HCT116 (cell line): ENCODE measurements at regions not wholly inside any gene's neighbourhood (a gene's known extent, or its start where the extent isn't known, plus 50 kb on each side); places are given as distances from the start of the nearest gene placed in this dataset.

ENCODE experiments used
- ATAC-seq: fragments of 200-7000 bp; cut with Tn5 transposase; 2 replicates; pipeline ENCODE4 v1.9.1; 2020; ENCODE audit warnings: mild to moderate bottlenecking, moderate library complexity
- BruUV-seq: library from RNA; stranded (reverse); fragments of 400-500 nt; replicated peaks from 2 replicates; lab custom pipeline; 2021; lab: Mats Ljungman, UMichigan
- CTCF ChIA-PET: fragments of 300-600 bp; sonication (Branson Sonifier 250); formaldehyde crosslinking; loops from one replicate; lab custom pipeline; 2021; ENCODE audit warnings: antibody characterized with exemption; lab: Charles Lee
- POLR2A ChIA-PET: fragments of 300-600, 350-600 bp; sonication (Branson Sonifier 250); formaldehyde crosslinking; loops from one replicate; lab custom pipeline; 2021; ENCODE audit warnings: antibody characterized with exemption; lab: Charles Lee
- RAD21 ChIA-PET, 2 experiments: fragments of 300-600 bp; sonication (Branson Sonifier 250); formaldehyde crosslinking; loops; one replicate each; lab custom pipeline; 2023; ENCODE audit warnings: low total read pairs in 2 of 2; ENCODE audit not compliant: uncharacterized antibody in 2 of 2, unreplicated experiment in 2 of 2, low non-redundant PET in 1 of 2; lab: Charles Lee
- DNase-seq: peaks from one replicate; pipeline ENCODE4 v3.0.0-alpha.2; 2010; ENCODE audit warnings: low read depth, low spot score
- H2AFZ ChIP-seq: fragments of 200-600 bp; shearing (Covaris generic), sonication (generic); 2 replicates; pipeline ENCODE4 v1.6.1; 2017; ENCODE audit warnings: low read depth, mixed run types, mixed read lengths, antibody characterized with exemption, low read length; ENCODE audit not compliant: poor library complexity, severe bottlenecking
- H3K27ac ChIP-seq: 2 replicates; pipeline ENCODE4 v1.5.1; 2012; ENCODE audit warnings: low read depth, low read length
- H3K27me3 ChIP-seq: fragments of 200-600 bp; sonication (generic); 2 replicates; pipeline ENCODE4 v1.6.1; 2016; ENCODE audit warnings: mixed run types, low read length, mixed read lengths; ENCODE audit not compliant: insufficient read depth
- H3K36me3 ChIP-seq, 2 experiments: fragments of 200-500 bp in 1 of 2; fragments of 200-600 bp in 1 of 2; sonication (Bioruptor generic) in 1 of 2; sonication (generic) in 1 of 2; 2 replicates each; pipeline versions ENCODE4 v1.5.1 to v1.6.1; 2014 to 2016; ENCODE audit warnings: low read length in 2 of 2, inconsistent platforms in 1 of 2, mixed read lengths in 1 of 2, mixed run types in 1 of 2; ENCODE audit not compliant: insufficient read depth in 2 of 2, control insufficient read depth in 1 of 2
- H3K4me1 ChIP-seq, 2 experiments: fragments of 200-600 bp in 1 of 2; sonication (generic) in 1 of 2; 2 replicates each; pipeline versions ENCODE4 v1.5.1 to v1.6.1; 2012 to 2017; ENCODE audit warnings: low read length in 2 of 2, inconsistent platforms in 1 of 2, mild to moderate bottlenecking in 1 of 2, mixed read lengths in 1 of 2, mixed run types in 1 of 2, moderate library complexity in 1 of 2; ENCODE audit not compliant: insufficient read depth in 2 of 2, control insufficient read depth in 1 of 2
- H3K4me2 ChIP-seq: fragments of 200-600 bp; sonication (generic); 2 replicates; pipeline ENCODE4 v1.6.1; 2017; ENCODE audit warnings: mixed run types, low read length, mixed read lengths
- H3K4me3 ChIP-seq, 2 experiments: fragments of 200-600 bp in 1 of 2; sonication (generic) in 1 of 2; replicated peaks in 1 of 2; 2 replicates each; pipeline ENCODE4 v1.5.1; 2011 to 2016; ENCODE audit warnings: low read length in 2 of 2, control low read depth in 1 of 2, low read depth in 1 of 2, mild to moderate bottlenecking in 1 of 2, mixed read lengths in 1 of 2, mixed run types in 1 of 2
- H3K79me2 ChIP-seq: fragments of 200-600 bp; sonication (generic); 2 replicates; pipeline ENCODE4 v1.6.1; 2017; ENCODE audit warnings: mild to moderate bottlenecking, mixed run types, low read length, moderate library complexity, mixed read lengths; ENCODE audit not compliant: insufficient read depth
- H3K9ac ChIP-seq: fragments of 200-600 bp; sonication (generic); 2 replicates; pipeline ENCODE4 v1.6.1; 2016; ENCODE audit warnings: low read length, mixed read lengths
- H3K9me2 ChIP-seq: fragments of 200-600 bp; sonication (generic), shearing (Covaris generic); 2 replicates; pipeline ENCODE4 v1.6.1; 2017; ENCODE audit warnings: mixed run types, mild to moderate bottlenecking, moderate library complexity; ENCODE audit not compliant: insufficient read depth
- H3K9me3 ChIP-seq, 2 experiments: fragments of 200-500 bp in 1 of 2; fragments of 200-600 bp in 1 of 2; sonication (Bioruptor generic) in 1 of 2; sonication (generic) in 1 of 2; 2 replicates each; pipeline ENCODE4 v1.6.1; 2014 to 2017; ENCODE audit warnings: low read length in 2 of 2, mixed read lengths in 2 of 2, inconsistent platforms in 1 of 2, low read depth in 1 of 2, mild to moderate bottlenecking in 1 of 2, mixed run types in 1 of 2, moderate library complexity in 1 of 2; ENCODE audit not compliant: control insufficient read depth in 1 of 2, insufficient read depth in 1 of 2
- H4K20me1 ChIP-seq: fragments of 200-600 bp; sonication (generic), shearing (Covaris generic); 2 replicates; pipeline ENCODE4 v1.6.1; 2017; ENCODE audit warnings: mixed run types, mild to moderate bottlenecking, moderate library complexity; ENCODE audit not compliant: insufficient read depth
- CBX3 ChIP-seq: IDR thresholded peaks from 2 replicates; pipeline ENCODE4 v1.6.1; 2012; ENCODE audit warnings: low read depth
- CEBPB ChIP-seq: IDR thresholded peaks from 2 replicates; pipeline ENCODE4 v1.6.1; 2012; ENCODE audit warnings: low read depth
- EGR1 ChIP-seq: IDR thresholded peaks from 2 replicates; pipeline ENCODE4 v1.6.1; 2012; ENCODE audit warnings: low read depth
- EZH2 ChIP-seq: fragments of 200-600 bp; sonication (generic); IDR thresholded peaks from 2 replicates; pipeline ENCODE4 v1.6.1; 2017; ENCODE audit warnings: antibody characterized with exemption, mixed run types
- EZH2phosphoT487 ChIP-seq: fragments of 200-600 bp; IDR thresholded peaks from 2 replicates; pipeline ENCODE4 v1.6.1; 2018; ENCODE audit warnings: antibody characterized with exemption, borderline replicate concordance
- FOSL1 ChIP-seq: IDR thresholded peaks from 2 replicates; pipeline ENCODE4 v1.6.1; 2012; ENCODE audit warnings: low read depth
- MAX ChIP-seq: IDR thresholded peaks from 2 replicates; pipeline ENCODE4 v1.6.1; 2012
- POLR2AphosphoS5 ChIP-seq: IDR thresholded peaks from 2 replicates; pipeline ENCODE4 v1.6.1; 2011; ENCODE audit warnings: mild to moderate bottlenecking, low read depth, low read length, moderate library complexity
- RAD21 ChIP-seq: IDR thresholded peaks from 2 replicates; pipeline ENCODE4 v1.6.1; 2012; ENCODE audit warnings: low read depth, mild to moderate bottlenecking
- SIN3A ChIP-seq: IDR thresholded peaks from 2 replicates; pipeline ENCODE4 v1.6.1; 2012; ENCODE audit warnings: low read depth
- SP1 ChIP-seq: IDR thresholded peaks from 2 replicates; pipeline ENCODE4 v1.6.1; 2012; ENCODE audit warnings: low read depth
- TCF7L2 ChIP-seq: IDR thresholded peaks from 2 replicates; pipeline ENCODE4 v1.7.0; 2011; ENCODE audit warnings: borderline replicate concordance, inconsistent platforms; ENCODE audit not compliant: insufficient read depth, insufficient read length; ENCODE audit errors: extremely low read depth
- YY1 ChIP-seq: IDR thresholded peaks from 2 replicates; pipeline ENCODE4 v1.6.1; 2011; ENCODE audit warnings: low read length, low read depth, moderate library complexity, mild to moderate bottlenecking; ENCODE audit not compliant: insufficient replicate concordance; ENCODE audit errors: extremely low read depth
- ZNF274 ChIP-seq: fragments of 200-500 bp; sonication (Bioruptor generic); IDR thresholded peaks from 2 replicates; pipeline ENCODE4 v1.6.1; 2014; ENCODE audit warnings: mild to moderate bottlenecking, low read depth, low read length, inconsistent platforms
- intact Hi-C: fragments of 100-400 bp; cut with micrococcal nuclease; formaldehyde crosslinking; loops from 2 replicates; pipeline ENCODE4 v1.10.0; 2022
- TF ChIP-seq, protein P1 (sequence below): IDR thresholded peaks from 2 replicates; pipeline ENCODE4 v1.6.1; 2011; ENCODE audit warnings: mild to moderate bottlenecking, low read length, moderate library complexity; ENCODE audit not compliant: insufficient replicate concordance; ENCODE audit errors: extremely low read depth
- TF ChIP-seq, protein P2 (sequence below): IDR thresholded peaks from 2 replicates; pipeline ENCODE4 v1.6.1; 2012

GRCh38 chr15:97790180-97790579, 170.3 kb upstream of the ARRDC4 start:
- Histone ChIP-seq H3K27ac (no peak overlapping the region), H2AFZ (no peak overlapping the region), H3K4me2 (no peak overlapping the region), H3K36me3 (no peaks in the 10 kb centered on the region), H3K9me3 (no peaks in the 10 kb centered on the region), H3K9ac (no peak overlapping the region), H4K20me1 (no peaks in the 10 kb centered on the region), H3K79me2 (no peaks in the 10 kb centered on the region), H3K4me1 (no peaks in the 10 kb centered on the region), H3K4me3 (no peak overlapping the region), H3K27me3 (no peaks in the 10 kb centered on the region), H3K9me2 (no peaks in the 10 kb centered on the region)
- BruUV-seq: no TSS peak
- TF ChIP-seq EGR1: no peak
- no peak for TF ChIP-seq RAD21
- no peak for TF ChIP-seq FOSL1
- TF ChIP-seq YY1: no peak
- TF ChIP-seq CBX3: no peak
- TF ChIP-seq SP1: no peak
- TF ChIP-seq SIN3A: no peak
- no peak for TF ChIP-seq TCF7L2
- no peak for TF ChIP-seq ZNF274
- TF ChIP-seq MAX: no peak
- DNase-seq (no peak), ATAC-seq (no peak)
- ChIA-PET CTCF (no interaction called here), POLR2A (no interaction called here), RAD21 (no interaction called here)
- intact Hi-C loops: no loop called here

DNA sequence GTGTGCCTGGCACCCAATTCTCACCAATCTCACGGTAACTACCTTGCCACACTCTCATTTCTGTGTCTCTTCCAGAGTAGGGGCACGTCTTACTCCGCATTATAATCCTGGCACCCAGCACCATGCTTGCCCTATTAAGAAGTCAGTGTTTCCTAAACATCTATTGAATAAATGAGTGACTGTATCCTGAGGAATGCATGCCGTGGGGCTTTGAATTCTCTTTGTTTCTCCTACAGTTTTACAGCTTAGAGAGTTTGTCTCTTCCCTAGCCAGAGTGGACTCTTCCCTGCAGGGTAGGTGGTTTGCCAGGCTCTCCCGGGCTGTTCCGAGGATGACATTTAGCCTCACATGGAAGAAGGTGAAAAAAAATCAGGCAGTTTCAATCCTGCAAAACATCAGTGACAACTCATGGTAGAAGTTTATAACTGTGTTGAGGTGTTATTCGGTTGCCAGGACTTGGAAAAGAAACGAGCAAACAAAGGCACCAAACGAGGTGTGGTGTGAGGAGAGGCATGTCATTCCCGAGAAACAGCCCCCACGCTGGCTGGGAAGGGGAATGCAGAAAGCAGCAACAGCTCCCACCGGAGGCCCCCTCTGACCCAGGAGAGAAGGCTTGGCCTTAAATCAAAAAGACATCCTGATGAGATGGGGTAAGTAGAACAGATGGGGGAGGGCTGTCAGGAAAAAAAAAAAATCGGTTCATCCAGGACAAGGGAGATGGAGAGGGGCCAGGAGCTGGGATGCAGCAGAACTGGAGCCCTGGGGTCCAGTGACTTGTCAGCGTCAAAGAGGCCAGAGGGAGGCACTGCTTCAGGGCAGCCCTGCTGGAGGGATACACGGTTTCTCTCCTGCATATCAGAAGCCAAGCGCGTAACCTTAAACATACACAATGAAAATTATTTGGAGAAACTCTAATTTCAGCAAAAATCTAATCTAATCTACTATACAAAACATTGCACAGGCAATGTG, 168.4 kb upstream of the ARRDC4 start:
- Histone ChIP-seq H3K27me3 (no peaks in the 10 kb centered on the region), H3K36me3 (no peaks in the 10 kb centered on the region), H4K20me1 (no peaks in the 10 kb centered on the region), H3K9ac (no peak overlapping the region), H3K9me3 (no peaks in the 10 kb centered on the region), H3K9me2 (no peaks in the 10 kb centered on the region), H3K4me2 (no peak overlapping the region), H3K27ac (no peak overlapping the region), H3K4me3 (no peak overlapping the region), H3K4me1 (no peaks in the 10 kb centered on the region), H3K79me2 (no peaks in the 10 kb centered on the region), H2AFZ (no peak overlapping the region)
- ChIA-PET CTCF (no interaction called here), POLR2A (no interaction called here), RAD21 (no interaction called here)
- DNase-seq: no peak
- no TSS peak for BruUV-seq
- no peak for ATAC-seq
- intact Hi-C loops: no loop called here
- no peak for TF ChIP-seq EZH2
- TF ChIP-seq FOSL1: no peak
- no peak for TF ChIP-seq SP1
- no peak for TF ChIP-seq POLR2AphosphoS5
- TF ChIP-seq YY1: no peak
- TF ChIP-seq MAX: no peak
- TF ChIP-seq SIN3A: no peak
- TF ChIP-seq, protein P1, sequence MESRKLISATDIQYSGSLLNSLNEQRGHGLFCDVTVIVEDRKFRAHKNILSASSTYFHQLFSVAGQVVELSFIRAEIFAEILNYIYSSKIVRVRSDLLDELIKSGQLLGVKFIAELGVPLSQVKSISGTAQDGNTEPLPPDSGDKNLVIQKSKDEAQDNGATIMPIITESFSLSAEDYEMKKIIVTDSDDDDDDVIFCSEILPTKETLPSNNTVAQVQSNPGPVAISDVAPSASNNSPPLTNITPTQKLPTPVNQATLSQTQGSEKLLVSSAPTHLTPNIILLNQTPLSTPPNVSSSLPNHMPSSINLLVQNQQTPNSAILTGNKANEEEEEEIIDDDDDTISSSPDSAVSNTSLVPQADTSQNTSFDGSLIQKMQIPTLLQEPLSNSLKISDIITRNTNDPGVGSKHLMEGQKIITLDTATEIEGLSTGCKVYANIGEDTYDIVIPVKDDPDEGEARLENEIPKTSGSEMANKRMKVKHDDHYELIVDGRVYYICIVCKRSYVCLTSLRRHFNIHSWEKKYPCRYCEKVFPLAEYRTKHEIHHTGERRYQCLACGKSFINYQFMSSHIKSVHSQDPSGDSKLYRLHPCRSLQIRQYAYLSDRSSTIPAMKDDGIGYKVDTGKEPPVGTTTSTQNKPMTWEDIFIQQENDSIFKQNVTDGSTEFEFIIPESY: no peak
- TF ChIP-seq ZNF274: no peak
- no peak for TF ChIP-seq EZH2phosphoT487
- no peak for TF ChIP-seq CEBPB
- TF ChIP-seq, protein P2, sequence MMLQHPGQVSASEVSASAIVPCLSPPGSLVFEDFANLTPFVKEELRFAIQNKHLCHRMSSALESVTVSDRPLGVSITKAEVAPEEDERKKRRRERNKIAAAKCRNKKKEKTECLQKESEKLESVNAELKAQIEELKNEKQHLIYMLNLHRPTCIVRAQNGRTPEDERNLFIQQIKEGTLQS: no peak
